GM12872 (cell line): ENCODE measurements at regions not wholly inside any gene's neighbourhood (a gene's known extent, or its start where the extent isn't known, plus 50 kb on each side); places are given as distances from the start of the nearest gene placed in this dataset.

ENCODE experiments used
- TF ChIP-seq, protein P1 (sequence below): IDR thresholded peaks from 3 replicates; pipeline ENCODE4 v1.5.1; 2011; ENCODE audit warnings: low read depth, mild to moderate bottlenecking, low read length, moderate library complexity; ENCODE audit not compliant: insufficient read depth

DNA sequence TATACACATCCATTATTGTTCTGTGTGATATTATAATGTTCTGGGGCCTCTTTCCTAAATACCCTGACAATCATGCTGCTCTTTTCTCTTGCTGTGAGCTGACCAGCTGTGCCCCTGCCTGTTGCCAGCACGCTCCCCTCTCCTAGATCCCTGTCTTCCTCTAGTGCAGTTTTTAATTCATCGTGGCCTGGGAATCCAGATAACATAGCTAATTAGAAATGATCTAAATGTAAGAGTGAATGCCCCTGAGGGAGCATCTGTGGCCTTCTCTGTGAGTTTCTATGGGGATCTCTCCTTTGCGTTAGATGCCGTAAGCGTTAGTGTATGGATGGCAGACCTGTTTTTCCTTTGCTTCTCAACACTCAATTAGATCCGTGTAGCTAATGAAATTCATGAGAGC lies 434.3 kb downstream of the SPRY1 start:
- TF ChIP-seq, protein P1, sequence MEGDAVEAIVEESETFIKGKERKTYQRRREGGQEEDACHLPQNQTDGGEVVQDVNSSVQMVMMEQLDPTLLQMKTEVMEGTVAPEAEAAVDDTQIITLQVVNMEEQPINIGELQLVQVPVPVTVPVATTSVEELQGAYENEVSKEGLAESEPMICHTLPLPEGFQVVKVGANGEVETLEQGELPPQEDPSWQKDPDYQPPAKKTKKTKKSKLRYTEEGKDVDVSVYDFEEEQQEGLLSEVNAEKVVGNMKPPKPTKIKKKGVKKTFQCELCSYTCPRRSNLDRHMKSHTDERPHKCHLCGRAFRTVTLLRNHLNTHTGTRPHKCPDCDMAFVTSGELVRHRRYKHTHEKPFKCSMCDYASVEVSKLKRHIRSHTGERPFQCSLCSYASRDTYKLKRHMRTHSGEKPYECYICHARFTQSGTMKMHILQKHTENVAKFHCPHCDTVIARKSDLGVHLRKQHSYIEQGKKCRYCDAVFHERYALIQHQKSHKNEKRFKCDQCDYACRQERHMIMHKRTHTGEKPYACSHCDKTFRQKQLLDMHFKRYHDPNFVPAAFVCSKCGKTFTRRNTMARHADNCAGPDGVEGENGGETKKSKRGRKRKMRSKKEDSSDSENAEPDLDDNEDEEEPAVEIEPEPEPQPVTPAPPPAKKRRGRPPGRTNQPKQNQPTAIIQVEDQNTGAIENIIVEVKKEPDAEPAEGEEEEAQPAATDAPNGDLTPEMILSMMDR: no peak

DNA sequence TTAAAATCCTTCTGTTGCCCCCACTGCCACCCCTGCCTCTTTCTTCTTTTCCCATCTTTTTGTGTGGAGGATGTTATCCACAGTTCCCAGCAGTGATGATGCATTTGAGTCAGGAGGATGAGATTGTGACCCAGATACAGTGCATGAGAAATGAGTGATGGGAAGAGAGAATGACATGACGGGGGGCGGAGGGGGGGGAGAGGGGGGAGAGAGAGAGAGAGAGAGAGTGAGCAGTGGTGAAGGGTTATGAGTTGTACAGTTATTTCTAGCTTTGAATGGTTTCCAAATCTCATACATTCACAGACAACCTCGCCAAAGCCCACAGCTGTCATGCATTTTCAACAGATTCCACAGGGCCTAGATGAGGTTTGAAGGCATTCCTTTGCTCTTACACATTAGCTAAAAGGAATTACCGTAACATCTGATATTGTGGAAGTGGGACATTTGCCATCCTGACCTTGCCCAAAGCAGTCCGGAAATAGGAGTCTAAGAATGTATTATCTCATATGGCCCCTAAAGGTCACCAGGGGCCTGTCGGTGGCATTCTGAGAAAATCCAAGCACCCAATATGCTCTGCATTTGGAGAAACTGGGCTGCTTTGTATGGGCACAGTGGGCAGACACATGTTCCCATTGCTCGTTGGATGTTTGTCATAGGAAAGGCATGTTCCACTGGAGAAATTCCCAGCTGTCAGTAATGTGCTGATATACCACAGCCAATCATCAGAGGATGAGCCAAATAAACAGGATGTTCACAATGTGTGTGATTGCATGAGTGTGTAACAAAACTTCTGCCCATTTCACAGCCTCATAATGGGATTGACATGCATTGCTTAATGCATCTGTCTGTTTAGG lies 435.8 kb downstream of the SPRY1 start:
- TF ChIP-seq, protein P1: no peak

DNA sequence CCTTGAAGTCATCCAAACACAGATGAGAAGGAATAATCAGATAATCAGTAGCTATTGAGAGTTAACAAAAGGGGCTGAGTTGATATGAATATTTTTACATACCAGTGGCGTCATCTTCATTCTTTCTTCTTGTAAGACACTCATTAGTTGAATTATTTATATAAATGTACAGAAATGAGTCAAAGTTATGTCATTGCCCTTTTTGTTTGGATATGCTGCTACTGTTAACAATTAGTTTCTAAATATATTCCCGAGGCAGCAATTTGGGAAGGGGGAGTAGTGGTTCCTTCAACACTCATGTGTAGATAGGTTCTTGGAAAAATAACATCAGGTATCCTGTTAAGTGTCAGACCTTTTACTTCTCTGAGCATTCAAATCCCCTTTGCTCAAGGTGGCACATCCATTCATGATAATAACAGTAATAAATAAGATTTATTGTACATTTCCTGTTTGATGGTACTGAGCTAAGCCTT lies 436.6 kb downstream of the SPRY1 start:
- TF ChIP-seq, protein P1: no peak

DNA sequence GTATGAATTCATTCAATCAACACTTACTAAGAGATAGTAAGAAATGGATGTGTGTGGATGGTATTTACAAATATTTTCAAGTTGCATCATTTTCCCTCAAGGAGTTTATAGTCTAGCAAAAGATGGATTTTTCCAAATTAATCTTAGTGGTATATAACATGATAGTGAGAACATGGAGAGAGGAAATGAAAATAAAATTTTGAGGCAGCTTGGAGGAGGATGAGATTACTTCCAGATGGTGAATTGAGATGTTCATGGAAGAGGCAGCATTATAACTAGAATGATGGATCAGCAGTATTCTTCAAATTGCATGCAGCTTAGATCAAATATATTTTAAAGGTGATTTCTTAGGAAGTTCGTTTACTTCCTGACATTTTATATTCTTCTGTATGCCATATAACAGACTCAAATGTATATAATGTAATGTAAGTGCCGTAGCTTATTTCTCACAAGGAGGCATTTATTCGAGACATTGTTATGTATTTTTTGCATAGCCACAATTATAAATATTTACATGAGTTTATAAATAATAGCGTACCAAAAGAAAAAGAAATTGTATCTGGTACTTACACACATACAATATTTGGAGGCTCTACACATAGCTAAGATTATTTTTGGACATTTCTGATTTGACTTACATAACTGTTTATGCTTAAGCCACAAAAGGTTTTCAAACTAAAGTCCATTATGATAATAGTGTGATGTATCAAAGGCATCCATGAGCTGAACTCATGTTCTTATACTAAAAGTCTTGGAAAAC lies 439.4 kb downstream of the SPRY1 start:
- TF ChIP-seq, protein P1: no peak

DNA sequence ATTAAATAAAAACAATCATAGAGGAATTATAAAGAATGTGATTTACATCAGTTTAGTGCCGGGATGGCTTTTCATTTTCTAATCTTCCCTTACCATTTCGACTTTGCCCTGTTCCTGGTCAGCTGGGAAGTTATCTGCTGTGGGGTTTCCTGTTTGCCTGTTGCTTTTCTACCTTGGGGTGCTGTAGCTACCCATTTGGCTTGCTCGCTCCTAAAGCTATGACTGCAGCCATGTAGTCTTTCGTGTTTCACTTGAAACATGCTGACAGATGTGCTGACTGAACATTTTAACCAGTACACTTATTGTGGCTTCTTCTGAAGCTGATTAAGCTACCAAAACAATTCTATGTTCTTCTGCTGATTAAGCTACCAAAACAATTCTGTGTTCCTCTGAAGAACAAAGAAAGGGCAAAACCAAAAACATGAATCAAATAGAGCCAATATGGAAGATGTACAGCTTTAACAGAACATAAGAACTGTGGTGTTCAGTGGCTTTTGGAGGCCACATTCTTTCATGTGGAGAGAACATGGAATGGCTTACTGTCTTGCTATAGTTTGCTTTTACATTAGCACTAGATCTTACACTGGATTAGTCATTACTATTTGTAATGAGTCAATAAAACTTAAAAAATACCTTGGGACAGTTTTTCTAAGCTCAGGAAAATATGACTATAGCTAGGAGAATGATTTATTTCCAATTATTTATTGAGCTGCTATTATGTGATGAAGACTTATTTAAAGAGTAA lies 440.4 kb downstream of the SPRY1 start:
- TF ChIP-seq, protein P1: no peak

DNA sequence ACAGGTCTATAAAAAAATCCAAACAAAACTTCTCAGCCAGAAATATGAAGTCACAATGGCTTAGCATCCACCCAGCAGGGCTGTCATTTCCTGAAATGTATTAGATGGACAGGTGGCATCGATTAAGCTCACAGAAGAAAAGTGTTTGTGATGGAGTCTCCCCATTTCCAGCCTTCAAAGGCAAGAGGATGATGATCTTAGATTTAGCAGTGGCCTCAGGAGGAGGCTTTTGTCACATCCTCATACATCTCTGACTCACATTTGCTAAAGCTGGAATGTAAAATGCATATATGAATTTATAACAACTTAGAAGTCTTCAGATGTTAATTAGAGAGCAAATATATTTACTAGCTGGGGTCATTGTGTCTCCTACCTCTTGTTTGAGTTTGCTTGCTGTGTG lies 441.9 kb downstream of the SPRY1 start:
- TF ChIP-seq, protein P1: no peak

DNA sequence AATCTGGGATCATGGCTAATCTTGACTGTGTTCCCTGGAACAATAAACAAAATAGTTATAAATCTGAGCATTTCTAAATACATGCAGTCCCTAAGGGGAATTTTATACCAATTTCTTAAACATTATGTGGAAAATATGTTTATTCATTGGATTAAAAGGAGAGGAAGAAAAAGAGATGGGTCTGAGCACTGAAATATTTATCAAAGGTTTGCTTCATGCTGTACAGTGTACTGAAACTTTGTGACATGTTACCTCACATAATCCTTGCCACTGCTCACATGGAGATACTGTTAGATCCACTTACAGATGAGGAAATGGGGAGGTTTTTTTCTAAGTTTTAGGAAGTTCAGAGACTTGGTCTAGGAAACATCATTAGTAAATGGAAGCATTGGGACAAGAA lies 443.6 kb downstream of the SPRY1 start:
- TF ChIP-seq, protein P1: no peak
